ENCODE measurements at regions not wholly inside any gene's neighbourhood (a gene's known extent, or its start where the extent isn't known, plus 50 kb on each side); places are given as distances from the start of the nearest gene placed in this dataset.
"Not testable (repeated sequence)": the region's sequence is repeated elsewhere in the genome, so short reads cannot be mapped to it uniquely, and the experiment has no call there.

DNA sequence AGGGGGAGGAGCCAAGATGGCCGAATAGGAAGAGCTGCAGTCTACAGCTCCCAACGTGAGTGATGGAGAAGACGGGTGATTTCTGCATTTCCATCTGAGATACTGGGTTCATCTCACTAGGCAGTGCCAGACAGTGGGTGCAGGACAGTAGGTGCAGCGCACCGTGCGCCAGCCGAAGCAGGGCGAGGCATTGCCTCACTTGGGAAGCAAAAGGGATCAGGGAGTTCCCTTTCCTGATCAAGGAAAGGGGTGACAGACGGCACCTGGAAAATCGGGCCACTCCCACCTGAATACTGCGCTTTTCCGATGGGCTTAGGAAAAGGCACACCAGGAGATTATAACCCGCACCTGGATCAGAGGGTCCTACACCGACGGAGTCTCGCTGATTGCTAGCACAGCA lies 121.1 kb upstream of the SESTD1 start:
- not testable (repeated sequence) for H3K27me3 ChIP-seq (replicated peaks; ENCODE audit: insufficient read depth); H3K4me1 ChIP-seq (ENCODE audit: control insufficient read depth in 1 of 2, low read depth in 2 of 2); H3K4me3 ChIP-seq; H3K36me3 ChIP-seq; H3K27ac ChIP-seq; ATAC-seq (ENCODE audit: insufficient number of reproducible peaks, low FRiP score, low read depth); DNase-seq (ENCODE audit: low spot score); H3K9me3 ChIP-seq

DNA sequence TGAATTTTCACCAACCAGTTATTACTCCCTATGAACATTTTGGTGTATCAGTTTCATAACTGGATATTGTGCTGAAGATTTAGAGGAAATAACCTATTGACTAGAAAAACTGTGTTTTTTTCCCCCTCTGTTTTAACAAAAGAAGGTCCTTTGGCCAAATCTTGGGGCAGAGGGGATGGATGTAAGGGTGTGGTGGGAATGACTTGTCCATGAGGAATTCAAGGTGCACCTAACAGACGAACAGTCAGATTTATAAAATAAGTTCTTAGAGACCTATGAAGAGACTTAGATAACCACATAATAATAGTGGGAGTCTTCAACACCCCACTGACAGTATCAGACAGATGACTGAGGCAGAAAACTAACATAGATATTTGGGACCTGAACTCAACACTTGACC lies 119.3 kb upstream of the SESTD1 start:
- H3K4me3 ChIP-seq = no peak overlapping the region
- no peak overlapping the region for H3K27ac ChIP-seq
- H3K36me3 ChIP-seq = no peaks in the 10 kb centered on the region
- no peaks in the 10 kb centered on the region for H3K4me1 ChIP-seq (ENCODE audit: control insufficient read depth in 1 of 2, low read depth in 2 of 2)
- ATAC-seq (ENCODE audit: insufficient number of reproducible peaks, low FRiP score, low read depth) = no peak
- TF ChIP-seq, protein P1, sequence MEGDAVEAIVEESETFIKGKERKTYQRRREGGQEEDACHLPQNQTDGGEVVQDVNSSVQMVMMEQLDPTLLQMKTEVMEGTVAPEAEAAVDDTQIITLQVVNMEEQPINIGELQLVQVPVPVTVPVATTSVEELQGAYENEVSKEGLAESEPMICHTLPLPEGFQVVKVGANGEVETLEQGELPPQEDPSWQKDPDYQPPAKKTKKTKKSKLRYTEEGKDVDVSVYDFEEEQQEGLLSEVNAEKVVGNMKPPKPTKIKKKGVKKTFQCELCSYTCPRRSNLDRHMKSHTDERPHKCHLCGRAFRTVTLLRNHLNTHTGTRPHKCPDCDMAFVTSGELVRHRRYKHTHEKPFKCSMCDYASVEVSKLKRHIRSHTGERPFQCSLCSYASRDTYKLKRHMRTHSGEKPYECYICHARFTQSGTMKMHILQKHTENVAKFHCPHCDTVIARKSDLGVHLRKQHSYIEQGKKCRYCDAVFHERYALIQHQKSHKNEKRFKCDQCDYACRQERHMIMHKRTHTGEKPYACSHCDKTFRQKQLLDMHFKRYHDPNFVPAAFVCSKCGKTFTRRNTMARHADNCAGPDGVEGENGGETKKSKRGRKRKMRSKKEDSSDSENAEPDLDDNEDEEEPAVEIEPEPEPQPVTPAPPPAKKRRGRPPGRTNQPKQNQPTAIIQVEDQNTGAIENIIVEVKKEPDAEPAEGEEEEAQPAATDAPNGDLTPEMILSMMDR (IDR thresholded peaks at IDR 0.05) = no peak
- no peaks in the 10 kb centered on the region for H3K27me3 ChIP-seq (replicated peaks; ENCODE audit: insufficient read depth)
- no peak for DNase-seq (ENCODE audit: low spot score)
- no peaks in the 10 kb centered on the region for H3K9me3 ChIP-seq

DNA sequence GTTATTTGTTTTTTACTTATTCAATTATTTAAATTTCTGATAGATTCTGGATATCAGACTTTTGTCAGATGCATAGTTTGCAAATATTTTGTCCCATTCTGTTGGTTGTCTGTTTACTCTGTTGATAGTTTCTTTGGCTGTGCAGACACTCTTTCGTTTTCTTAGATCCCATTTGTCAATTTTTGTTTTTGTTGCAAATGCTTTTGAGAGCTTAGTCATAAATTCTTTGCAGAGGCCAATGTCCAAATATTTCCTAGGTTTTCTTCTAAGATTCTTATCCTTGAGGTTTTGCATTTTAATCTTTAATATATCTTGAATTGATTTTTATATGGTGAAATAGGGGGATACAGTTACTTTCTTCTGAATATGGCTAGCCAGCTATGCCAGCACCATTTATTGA lies 112.7 kb upstream of the SESTD1 start:
- ATAC-seq (ENCODE audit: insufficient number of reproducible peaks, low FRiP score, low read depth) = no peak
- Histone ChIP-seq H3K27me3 (replicated peaks; ENCODE audit: insufficient read depth) (no peaks in the 10 kb centered on the region), H3K4me1 (ENCODE audit: control insufficient read depth in 1 of 2, low read depth in 2 of 2) (no peaks in the 10 kb centered on the region), H3K27ac (no peak overlapping the region), H3K36me3 (no peaks in the 10 kb centered on the region), H3K4me3 (no peak overlapping the region), H3K9me3 (no peaks in the 10 kb centered on the region)
- DNase-seq (ENCODE audit: low spot score) = no peak
- TF ChIP-seq, protein P1 (IDR thresholded peaks at IDR 0.05) = no peak

DNA sequence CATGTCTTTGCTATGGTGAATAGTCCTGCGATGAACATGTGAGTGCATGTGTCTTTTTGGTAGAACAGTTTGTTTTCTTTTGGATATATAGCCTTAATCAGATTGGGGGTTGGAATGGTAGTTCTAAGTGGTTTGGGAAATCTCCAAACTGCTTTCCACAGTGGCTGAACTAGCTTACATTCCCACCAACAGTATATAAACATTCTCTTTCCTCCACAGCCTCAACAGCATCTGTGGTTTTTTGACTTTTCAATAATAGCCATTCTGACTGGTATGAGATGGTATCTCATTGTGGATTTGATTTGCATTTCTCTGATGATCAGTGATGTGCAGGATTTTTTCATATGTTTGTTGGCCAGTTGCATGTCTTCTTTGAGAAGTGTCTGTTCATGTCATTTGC lies 112.2 kb upstream of the SESTD1 start:
- ATAC-seq (ENCODE audit: insufficient number of reproducible peaks, low FRiP score, low read depth) = no peak
- TF ChIP-seq, protein P1 (IDR thresholded peaks at IDR 0.05) = no peak
- Histone ChIP-seq H3K27ac (no peak overlapping the region), H3K36me3 (no peaks in the 10 kb centered on the region), H3K27me3 (replicated peaks; ENCODE audit: insufficient read depth) (no peaks in the 10 kb centered on the region), H3K4me1 (ENCODE audit: control insufficient read depth in 1 of 2, low read depth in 2 of 2) (no peaks in the 10 kb centered on the region), H3K9me3 (no peaks in the 10 kb centered on the region), H3K4me3 (no peak overlapping the region)
- DNase-seq (ENCODE audit: low spot score) = no peak

DNA sequence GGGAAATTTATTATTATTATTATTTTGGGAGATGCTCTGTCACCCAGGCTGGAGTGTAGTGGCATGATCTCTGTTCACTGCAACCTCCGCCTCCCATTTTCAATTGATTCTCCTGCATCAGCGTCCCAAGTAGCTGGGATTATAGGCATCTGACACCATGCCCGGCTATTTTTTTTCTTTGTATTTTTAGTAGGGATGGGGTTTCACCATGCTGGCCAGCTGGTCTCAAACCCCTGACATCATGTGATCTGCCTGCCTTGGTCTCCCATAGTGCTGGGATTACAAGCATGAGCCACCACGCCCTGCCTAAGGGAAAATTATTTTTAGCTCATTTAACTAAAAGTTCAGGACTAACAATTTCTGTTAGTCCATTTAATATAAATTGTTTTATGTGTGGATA lies 109.2 kb upstream of the SESTD1 start:
- Histone ChIP-seq H3K4me1 (ENCODE audit: control insufficient read depth in 1 of 2, low read depth in 2 of 2) (no peaks in the 10 kb centered on the region), H3K36me3 (no peaks in the 10 kb centered on the region), H3K27me3 (replicated peaks; ENCODE audit: insufficient read depth) (no peaks in the 10 kb centered on the region), H3K9me3 (no peaks in the 10 kb centered on the region), H3K27ac (no peak overlapping the region), H3K4me3 (no peak overlapping the region)
- DNase-seq (ENCODE audit: low spot score) (no peak), ATAC-seq (ENCODE audit: insufficient number of reproducible peaks, low FRiP score, low read depth) (no peak)
- TF ChIP-seq, protein P1 (IDR thresholded peaks at IDR 0.05) = no peak

DNA sequence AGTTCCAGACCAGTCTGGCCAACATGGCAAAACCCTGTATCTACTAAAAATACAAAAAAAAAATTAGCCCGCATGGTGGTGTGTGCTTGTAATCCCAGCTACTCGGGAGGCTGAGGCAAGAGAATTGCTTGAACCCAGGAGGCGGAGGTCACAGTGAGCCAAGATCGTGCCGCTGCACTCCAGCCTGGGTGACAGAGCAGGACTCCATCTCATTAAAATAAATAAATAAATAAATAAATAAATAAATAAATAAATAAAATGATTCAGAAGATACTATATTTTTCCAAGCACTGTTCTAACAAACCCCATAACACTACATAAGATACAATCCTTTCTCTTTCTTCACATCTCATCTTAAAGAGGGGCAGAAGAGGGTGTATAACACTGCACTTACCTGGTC lies 100.9 kb upstream of the SESTD1 start:
- not testable (repeated sequence) for H3K4me1 ChIP-seq (ENCODE audit: control insufficient read depth in 1 of 2, low read depth in 2 of 2); DNase-seq (ENCODE audit: low spot score); H3K4me3 ChIP-seq; H3K27me3 ChIP-seq (replicated peaks; ENCODE audit: insufficient read depth); H3K9me3 ChIP-seq; ATAC-seq (ENCODE audit: insufficient number of reproducible peaks, low FRiP score, low read depth); H3K27ac ChIP-seq; H3K36me3 ChIP-seq

Measured in thoracic aorta (tissue), 2 donors.